Stimulated activated CD8-positive, alpha-beta memory T cell treated with anti-CD3 and anti-CD28 coated beads, Interleukin-4, amount 100 ng/mL, for 1 hour (primary cell): ENCODE measurements at regions not wholly inside any gene's neighbourhood (a gene's known extent, or its start where the extent isn't known, plus 50 kb on each side); places are given as distances from the start of the nearest gene placed in this dataset.

ENCODE experiments used
- DNase-seq, 2 donors: peaks; one replicate each; pipeline ENCODE4 v3.0.0-alpha.2; 2020; ENCODE audit warnings: low read depth in 2 of 2, low spot score in 1 of 2

- no peak for DNase-seq
Measured at GRCh38 chr11:37688456-37688855, 1090.4 kb upstream of the RAG2 start.

GRCh38 chr11:37687130-37687529 is 1089.1 kb upstream of the RAG2 start:
- DNase-seq: no peak

GRCh38 chr11:37671321-37671720 is 1073.3 kb upstream of the RAG2 start:
- DNase-seq: no peak

GRCh38 chr11:37666960-37667359 is 1068.9 kb upstream of the RAG2 start:
- DNase-seq: no peak

GRCh38 chr11:37657645-37658044 is 1059.6 kb upstream of the RAG2 start:
- no peak for DNase-seq

- no peak for DNase-seq
Measured at GRCh38 chr11:37647767-37648166, 1049.7 kb upstream of the RAG2 start.

GRCh38 chr11:37643968-37644367 is 1045.9 kb upstream of the RAG2 start:
- DNase-seq: no peak

- DNase-seq: no peak
Measured at GRCh38 chr11:37642296-37642695, 1044.3 kb upstream of the RAG2 start.

GRCh38 chr11:37632748-37633147 is 1034.7 kb upstream of the RAG2 start:
- no peak for DNase-seq

GRCh38 chr11:37630866-37631265 is 1032.8 kb upstream of the RAG2 start:
- DNase-seq: no peak

- DNase-seq: no peak
Measured at GRCh38 chr11:37623778-37624177, 1025.7 kb upstream of the RAG2 start.

- DNase-seq: no peak
Measured at GRCh38 chr11:37621662-37622061, 1023.6 kb upstream of the RAG2 start.

GRCh38 chr11:37616291-37616690 is 1018.3 kb upstream of the RAG2 start:
- no peak for DNase-seq

- DNase-seq: no peak
Measured at GRCh38 chr11:37613031-37613430, 1015.0 kb upstream of the RAG2 start.

GRCh38 chr11:37612146-37612545 is 1014.1 kb upstream of the RAG2 start:
- no peak for DNase-seq

GRCh38 chr11:37605229-37605628 is 1007.2 kb upstream of the RAG2 start:
- no peak for DNase-seq

- no peak for DNase-seq
Measured at GRCh38 chr11:37598381-37598780, 1000.3 kb upstream of the RAG2 start.

GRCh38 chr11:37597776-37598175 is 999.7 kb upstream of the RAG2 start:
- no peak for DNase-seq

- DNase-seq: no peak
Measured at GRCh38 chr11:37595845-37596244, 997.8 kb upstream of the RAG2 start.

- no peak for DNase-seq
Measured at GRCh38 chr11:37574361-37574760, 976.3 kb upstream of the RAG2 start.

GRCh38 chr11:37572491-37573171 is 974.6 kb upstream of the RAG2 start:
- DNase-seq: no peak

- no peak for DNase-seq
Measured at GRCh38 chr11:37571246-37571645, 973.2 kb upstream of the RAG2 start.

- no peak for DNase-seq
Measured at GRCh38 chr11:37560991-37561390, 963.0 kb upstream of the RAG2 start.

- no peak for DNase-seq
Measured at GRCh38 chr11:37560346-37560745, 962.3 kb upstream of the RAG2 start.
